RWPE2 (cell line): ENCODE measurements at regions not wholly inside any gene's neighbourhood (a gene's known extent, or its start where the extent isn't known, plus 50 kb on each side); places are given as distances from the start of the nearest gene placed in this dataset.

Source experiments
- ATAC-seq: fragments of 200-7000 bp; cut with Tn5 transposase; 3 replicates; pipeline ENCODE4 v1.9.1; 2021; ENCODE audit warnings: low read depth
- DNase-seq: peaks from one replicate; pipeline ENCODE4 v3.0.0-alpha.2; 2020; ENCODE audit warnings: low spot score
- H3K27ac ChIP-seq: fragments of 450-650 bp; 2 replicates; pipeline ENCODE4 v1.5.1; 2017; ENCODE audit warnings: mild to moderate bottlenecking; ENCODE audit not compliant: poor library complexity, severe bottlenecking
- H3K27me3 ChIP-seq: fragments of 250-450 bp; sonication (Bioruptor Pico); 2 replicates; pipeline ENCODE4 v1.5.1; 2021; ENCODE audit warnings: mild to moderate bottlenecking, moderate library complexity; ENCODE audit not compliant: insufficient read depth, poor library complexity, severe bottlenecking
- H3K36me3 ChIP-seq: fragments of 250-450 bp; sonication (Bioruptor Pico); 2 replicates; pipeline ENCODE4 v1.5.1; 2020; ENCODE audit warnings: low read depth, mild to moderate bottlenecking, moderate library complexity
- H3K4me1 ChIP-seq: fragments of 250-450 bp; sonication (Bioruptor Pico); 2 replicates; pipeline ENCODE4 v1.5.1; 2021; ENCODE audit warnings: mild to moderate bottlenecking, moderate library complexity; ENCODE audit not compliant: insufficient read depth, poor library complexity, severe bottlenecking
- H3K4me3 ChIP-seq: fragments of 250-450 bp; sonication (Bioruptor Pico); 2 replicates; pipeline ENCODE4 v1.5.1; 2021; ENCODE audit warnings: mild to moderate bottlenecking, moderate library complexity; ENCODE audit not compliant: severe bottlenecking
- H3K9me3 ChIP-seq: fragments of 250-450 bp; sonication (Bioruptor Pico); 2 replicates; pipeline ENCODE4 v1.5.1; 2021; ENCODE audit warnings: mild to moderate bottlenecking, moderate library complexity; ENCODE audit not compliant: severe bottlenecking
- CTCF ChIP-seq: fragments of 450-650 bp; IDR thresholded peaks from one replicate; pipeline ENCODE4 v1.5.1; 2017; ENCODE audit warnings: mild to moderate bottlenecking, moderate library complexity; ENCODE audit not compliant: poor library complexity, severe bottlenecking

- Histone ChIP-seq H3K27ac (no peak overlapping the region), H3K27me3 (no peaks in the 10 kb centered on the region), H3K9me3 (no peaks in the 10 kb centered on the region), H3K4me1 (no peaks in the 10 kb centered on the region), H3K4me3 (no peak overlapping the region), H3K36me3 (no peaks in the 10 kb centered on the region)
- DNase-seq (no peak), ATAC-seq (no peak)
- no peak for TF ChIP-seq CTCF
Observed at GRCh38 chr7:110168010-110168409, 922.9 kb upstream of the LRRN3 start.

- no peak overlapping the region for H3K27ac ChIP-seq
- H3K4me1 ChIP-seq: no peaks in the 10 kb centered on the region
- TF ChIP-seq CTCF: no peak
- ATAC-seq (no peak), DNase-seq (no peak)
- no peaks in the 10 kb centered on the region for H3K9me3 ChIP-seq
- no peak overlapping the region for H3K4me3 ChIP-seq
- H3K36me3 ChIP-seq: no peaks in the 10 kb centered on the region
- no peaks in the 10 kb centered on the region for H3K27me3 ChIP-seq
Observed at GRCh38 chr7:110170841-110171240, 920.1 kb upstream of the LRRN3 start.

- DNase-seq: no peak
- H3K27me3 ChIP-seq: peaks cover 3% of the 10 kb centered on the region
- TF ChIP-seq CTCF: no peak
- H3K36me3 ChIP-seq: no peaks in the 10 kb centered on the region
- H3K9me3 ChIP-seq: no peaks in the 10 kb centered on the region
- H3K4me3 ChIP-seq: no peak overlapping the region
- no peak for ATAC-seq
- no peaks in the 10 kb centered on the region for H3K4me1 ChIP-seq
- no peak overlapping the region for H3K27ac ChIP-seq
Observed at GRCh38 chr7:110177463-110177862, 913.5 kb upstream of the LRRN3 start.

- no peak overlapping the region for H3K27ac ChIP-seq
- peaks cover 3% of the 10 kb centered on the region for H3K27me3 ChIP-seq
- no peak overlapping the region for H3K4me3 ChIP-seq
- H3K4me1 ChIP-seq: no peaks in the 10 kb centered on the region
- no peaks in the 10 kb centered on the region for H3K9me3 ChIP-seq
- TF ChIP-seq CTCF: no peak
- DNase-seq: no peak
- no peak for ATAC-seq
- H3K36me3 ChIP-seq: no peaks in the 10 kb centered on the region
Observed at GRCh38 chr7:110179037-110179436, 911.9 kb upstream of the LRRN3 start.

- no peak overlapping the region for H3K4me3 ChIP-seq
- peaks cover 3% of the 10 kb centered on the region for H3K27me3 ChIP-seq
- no peak overlapping the region for H3K27ac ChIP-seq
- H3K4me1 ChIP-seq: no peaks in the 10 kb centered on the region
- ATAC-seq (no peak), DNase-seq (no peak)
- H3K9me3 ChIP-seq: no peaks in the 10 kb centered on the region
- TF ChIP-seq CTCF: no peak
- H3K36me3 ChIP-seq: no peaks in the 10 kb centered on the region
Observed at GRCh38 chr7:110181768-110182167, 909.2 kb upstream of the LRRN3 start.
